PC-3 (cell line): ENCODE measurements at regions not wholly inside any gene's neighbourhood (a gene's known extent, or its start where the extent isn't known, plus 50 kb on each side); places are given as distances from the start of the nearest gene placed in this dataset.

Experiments used
- EZH2phosphoT487 ChIP-seq: fragments of 300-600 bp; sonication (generic); IDR thresholded peaks from 2 replicates; pipeline ENCODE4 v1.6.1; 2018; ENCODE audit warnings: mild to moderate bottlenecking, antibody characterized with exemption, low read length, borderline replicate concordance
- TF ChIP-seq, protein P1 (sequence below): fragments of 300-600 bp; sonication (generic); conservative IDR thresholded peaks from 2 replicates; pipeline ENCODE4 v1.5.1; 2017; ENCODE audit warnings: antibody characterized with exemption, low read depth, mild to moderate bottlenecking, low read length

DNA sequence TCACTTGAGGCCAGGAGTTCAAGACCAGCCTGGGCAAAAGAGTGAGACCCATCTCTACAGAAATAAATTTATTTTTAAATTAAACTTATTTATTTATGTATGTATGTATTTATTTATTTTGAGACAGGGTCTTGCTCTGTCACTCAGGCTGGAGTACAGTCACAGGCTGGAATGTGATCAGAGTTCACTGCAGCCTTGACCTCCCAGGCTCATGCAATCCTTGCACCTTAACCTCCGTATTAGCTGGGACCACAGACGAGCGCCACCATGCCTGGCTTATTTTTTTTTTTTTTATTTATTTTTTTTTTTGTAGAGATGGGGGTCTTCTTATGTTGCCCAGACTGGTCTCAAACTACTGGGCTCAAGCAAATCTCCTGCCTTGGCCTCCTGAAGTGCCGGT lies 135.2 kb upstream of the HES1 start:
- TF ChIP-seq, protein P1, sequence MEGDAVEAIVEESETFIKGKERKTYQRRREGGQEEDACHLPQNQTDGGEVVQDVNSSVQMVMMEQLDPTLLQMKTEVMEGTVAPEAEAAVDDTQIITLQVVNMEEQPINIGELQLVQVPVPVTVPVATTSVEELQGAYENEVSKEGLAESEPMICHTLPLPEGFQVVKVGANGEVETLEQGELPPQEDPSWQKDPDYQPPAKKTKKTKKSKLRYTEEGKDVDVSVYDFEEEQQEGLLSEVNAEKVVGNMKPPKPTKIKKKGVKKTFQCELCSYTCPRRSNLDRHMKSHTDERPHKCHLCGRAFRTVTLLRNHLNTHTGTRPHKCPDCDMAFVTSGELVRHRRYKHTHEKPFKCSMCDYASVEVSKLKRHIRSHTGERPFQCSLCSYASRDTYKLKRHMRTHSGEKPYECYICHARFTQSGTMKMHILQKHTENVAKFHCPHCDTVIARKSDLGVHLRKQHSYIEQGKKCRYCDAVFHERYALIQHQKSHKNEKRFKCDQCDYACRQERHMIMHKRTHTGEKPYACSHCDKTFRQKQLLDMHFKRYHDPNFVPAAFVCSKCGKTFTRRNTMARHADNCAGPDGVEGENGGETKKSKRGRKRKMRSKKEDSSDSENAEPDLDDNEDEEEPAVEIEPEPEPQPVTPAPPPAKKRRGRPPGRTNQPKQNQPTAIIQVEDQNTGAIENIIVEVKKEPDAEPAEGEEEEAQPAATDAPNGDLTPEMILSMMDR = no peak
- TF ChIP-seq EZH2phosphoT487 = no peak
